Stimulated activated memory B cell treated with anti-CD40 and anti-IgM and Interleukin-4, amounts not matched to agents 10 μg/mL and 1 μg/mL and 100 μg/mL, for 72 hours (primary cell): ENCODE measurements at regions not wholly inside any gene's neighbourhood (a gene's known extent, or its start where the extent isn't known, plus 50 kb on each side); places are given as distances from the start of the nearest gene placed in this dataset.

ENCODE experiments used
- ATAC-seq: fragments of 150-1000 bp; cut with Tn5 transposase; 2 replicates; pipeline ENCODE4 v1.10.0; 2021
- H3K27ac Mint-ChIP-seq: one replicate; pipeline ENCODE4 v1.8.0; 2022; ENCODE audit warnings: mild to moderate bottlenecking, mixed read lengths
- H3K27me3 Mint-ChIP-seq: one replicate; pipeline ENCODE4 v1.8.0; 2022; ENCODE audit warnings: mixed read lengths
- H3K36me3 Mint-ChIP-seq: one replicate; pipeline ENCODE4 v1.8.0; 2022; ENCODE audit warnings: mixed read lengths
- H3K4me1 Mint-ChIP-seq: one replicate; pipeline ENCODE4 v1.8.0; 2022; ENCODE audit warnings: mixed read lengths
- H3K4me3 Mint-ChIP-seq: one replicate; pipeline ENCODE4 v1.8.0; 2022; ENCODE audit warnings: mild to moderate bottlenecking, moderate library complexity, mixed read lengths
- H3K9me3 Mint-ChIP-seq: one replicate; pipeline ENCODE4 v1.8.0; 2022; ENCODE audit warnings: mixed read lengths

GRCh38 chr3:30945291-30945690 is 50.8 kb upstream of the GADL1 start:
- H3K36me3 Mint-ChIP-seq, result no peaks in the 10 kb centered on the region
- ATAC-seq, result no peak
- no peaks in the 10 kb centered on the region for H3K9me3 Mint-ChIP-seq
- peaks cover 25% of the 10 kb centered on the region for H3K27me3 Mint-ChIP-seq
- no peaks in the 10 kb centered on the region for H3K4me1 Mint-ChIP-seq
- H3K4me3 Mint-ChIP-seq, result no peak overlapping the region
- no peak overlapping the region for H3K27ac Mint-ChIP-seq

GRCh38 chr3:30948426-30948825 is 54.0 kb upstream of the GADL1 start:
- Mint-ChIP-seq H3K9me3 (no peaks in the 10 kb centered on the region), H3K4me1 (no peaks in the 10 kb centered on the region), H3K27ac (no peak overlapping the region)

GRCh38 chr3:30951826-30952225 is 57.4 kb upstream of the GADL1 start:
- H3K9me3 Mint-ChIP-seq, result no peaks in the 10 kb centered on the region
- H3K4me3 Mint-ChIP-seq, result no peak overlapping the region
- no peaks in the 10 kb centered on the region for H3K27me3 Mint-ChIP-seq
- no peaks in the 10 kb centered on the region for H3K4me1 Mint-ChIP-seq
- no peak overlapping the region for H3K27ac Mint-ChIP-seq
- no peak for ATAC-seq
- H3K36me3 Mint-ChIP-seq, result no peaks in the 10 kb centered on the region

More at GRCh38 chr3:30948426-30948825, 54.0 kb upstream of the GADL1 start:
- Mint-ChIP-seq H3K36me3 (no peaks in the 10 kb centered on the region), H3K4me3 (no peak overlapping the region), H3K27me3 (peaks cover 7% of the 10 kb centered on the region)
- ATAC-seq, result no peak

GRCh38 chr3:30952786-30953185 is 58.3 kb upstream of the GADL1 start:
- no peak for ATAC-seq
- no peak overlapping the region for H3K4me3 Mint-ChIP-seq
- no peak overlapping the region for H3K27ac Mint-ChIP-seq
- H3K4me1 Mint-ChIP-seq, result no peaks in the 10 kb centered on the region
- H3K27me3 Mint-ChIP-seq, result no peaks in the 10 kb centered on the region
- H3K36me3 Mint-ChIP-seq, result no peaks in the 10 kb centered on the region
- no peaks in the 10 kb centered on the region for H3K9me3 Mint-ChIP-seq

- H3K36me3 Mint-ChIP-seq, result no peaks in the 10 kb centered on the region
- peaks cover 4% of the 10 kb centered on the region for H3K9me3 Mint-ChIP-seq
- no peaks in the 10 kb centered on the region for H3K27me3 Mint-ChIP-seq
- no peak overlapping the region for H3K27ac Mint-ChIP-seq
- no peak overlapping the region for H3K4me3 Mint-ChIP-seq
- no peak for ATAC-seq
- no peaks in the 10 kb centered on the region for H3K4me1 Mint-ChIP-seq
Observed at GRCh38 chr3:30954426-30954825, 60.0 kb upstream of the GADL1 start.

GRCh38 chr3:30962084-30962483 is 67.6 kb upstream of the GADL1 start:
- peaks cover 4% of the 10 kb centered on the region for H3K9me3 Mint-ChIP-seq
- no peak for ATAC-seq
- no peak overlapping the region for H3K27ac Mint-ChIP-seq
- H3K4me3 Mint-ChIP-seq, result no peak overlapping the region
- H3K4me1 Mint-ChIP-seq, result no peaks in the 10 kb centered on the region
- no peaks in the 10 kb centered on the region for H3K36me3 Mint-ChIP-seq
- peaks cover 30% of the 10 kb centered on the region for H3K27me3 Mint-ChIP-seq

GRCh38 chr3:30962493-30962892 is 68.0 kb upstream of the GADL1 start:
- no peak for ATAC-seq
- H3K4me1 Mint-ChIP-seq, result no peaks in the 10 kb centered on the region
- no peak overlapping the region for H3K4me3 Mint-ChIP-seq
- H3K27ac Mint-ChIP-seq, result no peak overlapping the region
- H3K27me3 Mint-ChIP-seq, result peaks cover 34% of the 10 kb centered on the region
- H3K9me3 Mint-ChIP-seq, result peaks cover 4% of the 10 kb centered on the region
- no peaks in the 10 kb centered on the region for H3K36me3 Mint-ChIP-seq

- no peaks in the 10 kb centered on the region for H3K36me3 Mint-ChIP-seq
- H3K27me3 Mint-ChIP-seq, result peaks cover 42% of the 10 kb centered on the region
- H3K9me3 Mint-ChIP-seq, result peaks cover 3% of the 10 kb centered on the region
- no peak overlapping the region for H3K27ac Mint-ChIP-seq
- no peak overlapping the region for H3K4me3 Mint-ChIP-seq
- ATAC-seq, result no peak
- no peaks in the 10 kb centered on the region for H3K4me1 Mint-ChIP-seq
Observed at GRCh38 chr3:30963223-30963722, 68.8 kb upstream of the GADL1 start.

GRCh38 chr3:30964612-30965011 is 70.2 kb upstream of the GADL1 start:
- Mint-ChIP-seq H3K4me1 (no peaks in the 10 kb centered on the region), H3K27me3 (peaks cover 44% of the 10 kb centered on the region), H3K4me3 (no peak overlapping the region), H3K27ac (no peak overlapping the region), H3K9me3 (no peaks in the 10 kb centered on the region), H3K36me3 (no peaks in the 10 kb centered on the region)
- no peak for ATAC-seq

GRCh38 chr3:30966896-30967295 is 72.4 kb upstream of the GADL1 start:
- ATAC-seq, result no peak
- no peaks in the 10 kb centered on the region for H3K9me3 Mint-ChIP-seq
- H3K4me3 Mint-ChIP-seq, result no peak overlapping the region
- H3K27me3 Mint-ChIP-seq, result peaks cover 44% of the 10 kb centered on the region
- H3K4me1 Mint-ChIP-seq, result no peaks in the 10 kb centered on the region
- no peaks in the 10 kb centered on the region for H3K36me3 Mint-ChIP-seq
- no peak overlapping the region for H3K27ac Mint-ChIP-seq

GRCh38 chr3:30970183-30970582 is 75.7 kb upstream of the GADL1 start:
- H3K27me3 Mint-ChIP-seq, result peaks cover 27% of the 10 kb centered on the region

GRCh38 chr3:30972449-30972848 is 78.0 kb upstream of the GADL1 start:
- Mint-ChIP-seq H3K27ac (no peak overlapping the region), H3K36me3 (no peaks in the 10 kb centered on the region), H3K9me3 (no peaks in the 10 kb centered on the region), H3K27me3 (peaks cover 10% of the 10 kb centered on the region), H3K4me3 (no peak overlapping the region), H3K4me1 (no peaks in the 10 kb centered on the region)
- no peak for ATAC-seq

More at GRCh38 chr3:30970183-30970582, 75.7 kb upstream of the GADL1 start:
- H3K9me3 Mint-ChIP-seq, result no peaks in the 10 kb centered on the region
- H3K4me3 Mint-ChIP-seq, result no peak overlapping the region
- H3K4me1 Mint-ChIP-seq, result no peaks in the 10 kb centered on the region
- no peak for ATAC-seq
- H3K27ac Mint-ChIP-seq, result no peak overlapping the region
- no peaks in the 10 kb centered on the region for H3K36me3 Mint-ChIP-seq

- Mint-ChIP-seq H3K36me3 (no peaks in the 10 kb centered on the region), H3K4me3 (no peak overlapping the region), H3K27ac (no peak overlapping the region), H3K9me3 (no peaks in the 10 kb centered on the region), H3K27me3 (no peaks in the 10 kb centered on the region), H3K4me1 (peaks cover 8% of the 10 kb centered on the region)
- no peak for ATAC-seq
Observed at GRCh38 chr3:30974071-30974470, 79.6 kb upstream of the GADL1 start.

- no peaks in the 10 kb centered on the region for H3K36me3 Mint-ChIP-seq
- no peaks in the 10 kb centered on the region for H3K27me3 Mint-ChIP-seq
- no peak overlapping the region for H3K4me3 Mint-ChIP-seq
- no peaks in the 10 kb centered on the region for H3K9me3 Mint-ChIP-seq
- H3K27ac Mint-ChIP-seq, result no peak overlapping the region
- ATAC-seq, result no peak
- peaks cover 8% of the 10 kb centered on the region for H3K4me1 Mint-ChIP-seq
Observed at GRCh38 chr3:30977592-30977991, 83.1 kb upstream of the GADL1 start.

- no peak for ATAC-seq
- H3K9me3 Mint-ChIP-seq, result no peaks in the 10 kb centered on the region
- no peak overlapping the region for H3K27ac Mint-ChIP-seq
- H3K36me3 Mint-ChIP-seq, result no peaks in the 10 kb centered on the region
- H3K4me1 Mint-ChIP-seq, result peaks cover 14% of the 10 kb centered on the region
- no peaks in the 10 kb centered on the region for H3K27me3 Mint-ChIP-seq
- H3K4me3 Mint-ChIP-seq, result no peak overlapping the region
Observed at GRCh38 chr3:30980993-30981392, 86.5 kb upstream of the GADL1 start.

- no peak overlapping the region for H3K4me3 Mint-ChIP-seq
- H3K27me3 Mint-ChIP-seq, result no peaks in the 10 kb centered on the region
- peaks cover 13% of the 10 kb centered on the region for H3K4me1 Mint-ChIP-seq
- no peaks in the 10 kb centered on the region for H3K9me3 Mint-ChIP-seq
- no peak overlapping the region for H3K27ac Mint-ChIP-seq
- ATAC-seq, result no peak
- H3K36me3 Mint-ChIP-seq, result no peaks in the 10 kb centered on the region
Observed at GRCh38 chr3:30982416-30983075, 88.1 kb upstream of the GADL1 start.
